ENCODE measurements at regions not wholly inside any gene's neighbourhood (a gene's known extent, or its start where the extent isn't known, plus 50 kb on each side); places are given as distances from the start of the nearest gene placed in this dataset.

DNA sequence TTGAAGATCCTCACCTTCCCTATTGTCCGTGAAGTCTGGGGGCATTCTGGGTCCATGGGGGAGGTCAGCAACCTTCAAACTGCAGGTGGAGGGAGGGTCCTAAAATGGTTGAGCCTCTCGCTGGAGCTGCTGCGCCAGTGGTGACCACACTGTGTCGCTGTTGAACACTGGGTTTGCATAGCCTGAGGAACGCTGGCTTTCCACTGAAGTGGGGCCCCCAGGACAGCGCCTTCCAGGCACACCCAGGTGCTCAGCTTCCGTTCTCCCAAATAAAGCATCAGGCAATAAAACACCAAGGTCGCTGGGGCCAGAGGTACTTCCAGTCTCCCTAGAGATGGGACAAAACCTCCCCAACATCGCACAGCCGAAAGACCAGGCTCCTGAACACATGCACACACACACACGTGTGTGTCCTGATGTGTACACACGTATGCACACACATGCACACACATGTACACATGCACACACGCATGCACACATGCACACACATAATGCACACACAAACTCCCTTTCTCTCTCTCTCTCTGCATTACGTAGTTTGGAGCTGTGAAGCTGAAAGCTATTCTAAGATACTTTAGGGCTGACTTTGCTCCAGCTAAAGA lies 120.6 kb downstream of the IRF8 start:
- no peak for DNase-seq

DNA sequence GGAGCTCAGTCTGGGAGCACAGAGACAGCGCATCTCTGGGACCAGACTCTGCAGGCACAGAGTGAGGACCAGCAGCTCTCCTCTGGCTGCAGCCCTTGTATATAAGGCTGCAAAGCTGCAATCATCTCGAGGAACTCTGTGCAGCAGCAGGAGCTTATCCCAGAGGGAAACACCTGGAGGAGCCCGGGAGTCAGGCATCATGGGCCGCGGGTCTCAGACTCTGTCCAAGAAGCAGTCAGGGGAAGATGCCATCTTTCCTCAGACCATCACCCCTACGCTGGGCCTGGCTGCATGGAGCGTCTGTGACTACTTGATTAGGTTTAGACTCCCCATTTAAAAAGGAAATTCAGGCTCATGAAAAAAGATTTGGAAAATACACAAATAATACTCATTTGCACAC lies 122.0 kb downstream of the IRF8 start:
- DNase-seq = no peak

DNA sequence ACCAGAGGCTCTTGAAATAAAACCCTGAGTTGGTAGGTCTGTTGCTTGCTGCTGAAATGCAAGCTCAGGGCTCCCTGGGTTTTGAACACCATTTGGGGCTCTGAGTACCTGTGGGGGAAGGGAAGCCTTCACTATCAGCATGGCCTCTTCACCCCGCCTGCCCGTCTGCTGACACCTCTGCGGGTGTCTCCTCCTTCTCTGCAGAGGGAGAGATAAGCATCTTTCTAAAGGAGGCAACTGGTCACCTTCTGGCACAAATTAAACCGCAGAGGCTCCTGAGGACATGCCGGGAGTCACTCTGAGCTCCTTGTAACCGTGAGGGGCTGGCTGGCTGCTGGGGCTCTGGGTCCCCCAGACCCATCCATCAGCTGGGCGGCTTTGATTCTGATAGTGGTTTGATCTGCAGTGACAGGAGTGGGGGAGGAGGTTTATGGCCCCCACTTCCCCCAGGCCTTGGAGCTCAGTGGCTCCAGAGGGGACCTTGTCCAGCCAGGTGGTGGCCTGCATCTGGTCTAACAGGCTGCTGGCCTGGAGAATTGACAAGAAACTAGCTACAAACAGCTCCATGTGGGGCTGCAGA lies 123.5 kb downstream of the IRF8 start:
- no peak for DNase-seq

DNA sequence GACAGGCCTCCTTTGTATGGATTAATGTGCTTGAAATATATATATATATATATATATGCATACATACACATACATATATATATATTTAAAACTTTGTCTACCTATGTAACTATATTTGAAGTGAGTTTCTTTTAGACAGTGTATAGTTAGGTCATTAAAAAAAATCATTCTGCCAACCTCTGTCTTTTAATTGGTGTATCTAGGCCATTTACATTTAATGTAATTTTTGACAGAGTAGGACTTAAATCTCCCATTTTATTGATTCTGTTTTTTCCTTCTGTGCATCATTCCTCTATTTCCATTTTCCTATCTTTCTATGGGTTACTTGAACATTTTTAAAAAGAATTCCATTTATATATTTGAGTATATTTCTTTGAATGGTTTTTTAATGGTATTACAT lies 125.2 kb downstream of the IRF8 start:
- DNase-seq = no peak

DNA sequence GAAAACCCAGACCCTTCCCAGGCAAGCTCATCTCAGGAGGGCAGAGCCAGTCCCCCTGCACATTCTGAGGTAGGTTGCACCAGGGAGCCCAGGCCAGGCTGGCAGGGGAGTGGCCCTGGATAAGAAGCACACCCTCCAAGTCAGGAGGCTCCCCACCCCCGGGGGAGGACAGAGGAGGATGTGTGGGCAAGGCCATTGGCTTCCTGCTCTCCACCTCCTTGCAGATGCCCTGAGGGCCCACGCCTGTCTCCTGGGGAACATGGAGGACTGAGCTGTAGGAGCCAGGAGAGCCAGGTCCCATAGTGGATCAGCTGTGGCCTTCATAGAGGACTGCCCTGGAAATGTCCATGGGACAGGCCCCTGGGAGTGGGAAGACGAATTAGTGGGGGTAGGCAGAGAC lies 126.7 kb downstream of the IRF8 start:
- DNase-seq = no peak

DNA sequence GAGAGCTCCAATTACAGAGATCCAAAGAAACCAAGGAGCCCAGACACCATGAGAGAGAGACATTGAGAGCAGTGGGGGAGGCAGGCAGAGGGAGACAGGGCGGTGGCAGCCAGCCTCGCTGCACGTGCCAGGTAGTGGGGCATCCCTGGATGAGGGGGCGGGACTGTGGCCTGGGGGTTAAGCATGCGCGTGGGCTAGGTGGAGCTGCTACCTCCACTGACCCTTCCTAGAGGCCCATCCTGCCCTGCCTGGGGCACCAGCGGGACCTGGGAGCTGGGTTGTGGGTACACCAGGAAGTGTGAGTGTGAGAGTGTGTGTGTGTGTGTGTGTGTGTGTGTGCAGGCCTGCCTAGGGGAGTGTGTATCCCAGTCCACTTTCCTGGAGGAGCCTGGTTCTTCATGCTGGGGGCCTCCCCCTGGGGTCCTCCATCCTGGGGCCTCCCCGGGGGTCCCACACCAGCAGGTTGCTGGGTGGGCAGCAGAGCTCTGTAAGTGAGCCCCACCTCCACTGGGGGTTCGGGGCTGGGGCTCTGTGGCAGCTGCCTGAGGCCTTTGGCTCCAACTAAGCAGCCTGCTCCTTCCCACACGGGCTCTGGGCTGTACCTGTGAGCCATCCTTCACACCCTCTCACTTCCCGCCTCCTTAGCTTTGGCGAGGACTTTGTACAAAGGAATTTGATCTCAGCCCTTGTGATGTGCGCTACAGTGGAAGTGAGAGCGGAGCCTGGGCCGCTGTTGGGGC lies 127.4 kb downstream of the IRF8 start:
- no peak for DNase-seq

DNA sequence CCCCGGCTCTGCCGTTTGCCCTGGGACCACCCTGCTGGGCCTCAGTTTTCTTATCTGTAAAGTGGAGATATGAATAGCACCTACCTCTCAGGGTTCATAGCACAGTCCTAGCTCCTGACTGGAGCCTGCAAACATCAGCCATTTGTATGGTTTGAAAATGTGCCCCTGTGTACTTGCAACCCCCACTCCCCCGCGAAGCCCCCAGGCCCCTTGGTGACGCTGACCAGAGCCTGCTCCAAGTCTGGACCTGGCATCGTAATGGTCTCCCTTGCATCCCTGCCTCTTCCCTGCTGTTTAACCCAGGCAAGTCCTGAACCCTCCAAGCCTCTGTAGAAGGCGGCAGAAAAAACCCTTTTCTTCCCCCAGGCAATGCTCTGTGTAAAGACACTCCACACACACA lies 128.0 kb downstream of the IRF8 start:
- DNase-seq = no peak

DNA sequence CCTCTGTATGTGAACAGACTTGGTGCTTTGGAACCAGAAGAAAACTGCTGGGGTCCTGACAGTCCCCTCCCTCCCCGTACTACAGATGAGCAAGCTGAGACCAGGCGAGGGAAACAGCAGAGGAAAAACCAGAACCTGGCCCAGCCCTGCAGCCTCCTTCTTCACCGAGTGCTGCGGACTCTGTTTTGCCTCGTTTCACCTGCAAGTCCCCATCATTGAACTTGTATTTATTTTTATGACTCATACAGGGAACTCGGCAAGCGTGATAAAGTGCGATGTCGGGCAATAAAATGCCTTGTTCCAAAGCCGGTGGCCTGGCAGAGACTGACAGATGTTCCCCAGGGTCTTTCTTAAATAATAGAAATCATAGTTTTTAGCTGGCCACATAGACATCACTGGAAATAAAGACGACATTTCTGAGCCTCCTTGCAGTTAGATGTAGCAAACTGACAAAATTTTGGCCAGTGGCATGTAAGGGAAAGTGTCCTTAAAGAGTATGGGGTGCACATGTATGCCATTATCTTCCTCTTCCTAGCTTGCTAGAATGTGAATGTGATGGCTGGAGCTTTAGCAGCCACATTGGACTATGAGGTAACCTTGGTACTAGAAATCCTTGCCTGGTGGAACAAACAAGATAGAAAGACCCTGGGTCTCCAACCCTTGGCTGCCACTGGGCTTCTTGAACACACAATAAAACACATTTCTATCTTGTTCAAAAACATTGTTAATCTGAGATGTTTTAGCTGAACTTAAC lies 128.6 kb downstream of the IRF8 start:
- no peak for DNase-seq

DNA sequence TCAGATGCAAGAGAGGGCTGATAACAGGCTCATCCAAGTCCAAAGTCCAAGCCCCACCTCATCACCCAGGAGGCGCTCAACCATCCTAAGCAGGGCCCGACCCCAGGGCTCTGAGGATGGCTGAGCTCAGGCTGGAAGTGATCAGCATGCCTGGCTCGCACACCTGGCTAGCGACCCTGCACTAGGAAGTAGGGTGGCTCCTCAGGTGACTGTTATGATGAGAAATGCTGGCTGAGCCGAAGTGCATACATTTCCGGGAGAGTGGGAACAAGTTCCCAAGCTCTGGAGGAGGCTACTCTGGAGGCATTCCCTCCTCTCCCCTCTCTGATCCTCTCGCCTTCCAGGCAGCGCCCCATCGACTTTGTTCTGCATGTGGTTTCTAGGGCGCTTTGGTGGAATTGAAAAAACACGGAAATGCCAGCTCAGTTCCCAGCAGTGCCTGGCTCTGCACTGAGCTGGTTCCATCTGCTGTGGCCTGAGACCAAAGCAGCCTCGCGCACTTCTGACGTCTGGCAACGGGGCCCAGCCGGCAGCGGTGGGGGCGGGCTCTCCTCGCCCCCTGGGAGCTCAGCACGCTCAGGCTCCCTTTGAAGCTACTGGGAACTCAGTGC lies 130.3 kb downstream of the IRF8 start:
- DNase-seq = no peak

DNA sequence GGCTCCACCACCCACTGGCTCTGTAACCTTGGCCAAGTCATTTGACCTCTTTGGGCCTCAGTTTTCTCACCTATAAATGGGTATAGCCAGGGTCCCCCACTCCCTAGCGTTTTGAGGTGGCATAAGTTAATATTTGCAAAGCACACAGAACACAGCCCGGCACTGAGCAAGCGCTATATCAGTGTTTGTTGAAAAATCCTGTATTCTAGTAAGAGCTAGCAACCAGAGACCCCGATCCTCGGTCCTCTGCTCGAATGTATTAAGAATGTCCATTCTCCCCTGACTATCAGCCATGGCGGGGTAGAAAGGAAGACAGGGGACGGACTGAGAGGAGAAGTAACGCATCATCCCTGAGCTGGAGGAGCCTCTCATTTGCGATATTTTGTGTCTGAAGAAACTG lies 131.2 kb downstream of the IRF8 start:
- no peak for DNase-seq

DNA sequence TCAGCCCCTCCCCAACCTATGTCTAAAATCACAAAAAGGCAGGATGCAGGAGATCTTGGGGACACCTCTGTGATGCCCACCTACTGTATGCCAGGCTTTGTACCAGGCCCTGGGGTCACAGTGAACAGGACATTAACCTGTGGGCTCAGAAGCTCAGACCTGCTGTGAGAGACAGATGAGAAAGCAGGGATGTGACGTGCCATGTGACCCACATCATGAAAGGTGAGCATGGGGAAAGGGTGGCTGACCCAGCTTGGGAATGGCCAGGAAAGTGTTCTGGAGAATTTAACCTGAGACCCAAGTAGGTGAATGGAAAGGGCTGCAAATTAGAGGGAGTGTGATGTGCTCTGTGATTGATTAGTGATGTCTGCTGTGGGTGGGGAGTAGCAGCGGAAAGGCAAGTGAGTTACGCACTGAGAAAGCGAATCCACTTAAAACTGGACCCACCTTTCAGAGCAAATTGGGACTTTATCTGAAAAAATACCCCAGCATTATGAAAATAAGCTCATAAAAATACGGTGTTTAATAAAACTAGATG lies 132.2 kb downstream of the IRF8 start:
- DNase-seq = no peak

DNA sequence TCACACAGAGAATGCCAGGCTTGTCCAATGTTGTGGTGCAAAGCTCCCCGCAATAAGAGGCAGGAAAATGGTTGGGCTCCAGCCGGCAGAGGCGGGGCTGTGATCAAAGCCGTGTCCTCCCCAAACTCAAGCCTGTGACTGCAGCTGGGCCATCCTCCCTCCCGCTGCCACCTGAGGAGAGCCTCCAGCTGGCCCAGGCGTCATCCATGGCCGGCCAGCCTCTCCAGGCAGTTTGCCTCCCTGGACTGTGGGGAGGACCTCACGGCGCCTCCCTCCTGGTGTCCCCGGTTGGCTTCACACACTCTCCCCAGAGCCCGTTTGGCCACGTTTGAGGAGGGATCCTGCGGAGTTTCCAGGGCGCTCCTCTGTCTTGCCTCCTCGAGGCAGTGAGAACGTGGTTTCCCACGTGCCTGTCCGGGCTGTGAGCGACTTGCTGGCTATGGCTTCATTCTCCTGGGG lies 134.1 kb downstream of the IRF8 start:
- DNase-seq = no peak

DNA sequence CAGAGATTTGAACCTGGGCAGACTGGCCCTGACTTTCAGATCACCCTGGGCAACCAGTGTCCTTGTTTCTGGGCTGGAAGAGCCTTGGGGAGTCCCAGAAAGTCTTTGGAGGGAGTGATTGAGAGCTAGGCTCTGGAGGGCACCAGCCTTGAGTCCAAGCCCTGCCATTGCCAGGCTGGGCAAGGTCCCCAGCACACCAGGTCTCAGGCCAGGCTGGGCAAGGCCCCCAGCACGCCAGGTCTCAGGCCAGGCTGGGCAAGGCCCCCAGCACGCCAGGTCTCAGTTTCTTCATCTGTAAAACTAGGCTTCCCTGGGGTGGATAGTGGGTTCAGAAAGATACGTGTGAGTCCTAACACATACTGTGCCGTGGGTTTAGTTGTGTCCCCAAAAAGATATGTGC lies 135.0 kb downstream of the IRF8 start:
- DNase-seq = no peak

DNA sequence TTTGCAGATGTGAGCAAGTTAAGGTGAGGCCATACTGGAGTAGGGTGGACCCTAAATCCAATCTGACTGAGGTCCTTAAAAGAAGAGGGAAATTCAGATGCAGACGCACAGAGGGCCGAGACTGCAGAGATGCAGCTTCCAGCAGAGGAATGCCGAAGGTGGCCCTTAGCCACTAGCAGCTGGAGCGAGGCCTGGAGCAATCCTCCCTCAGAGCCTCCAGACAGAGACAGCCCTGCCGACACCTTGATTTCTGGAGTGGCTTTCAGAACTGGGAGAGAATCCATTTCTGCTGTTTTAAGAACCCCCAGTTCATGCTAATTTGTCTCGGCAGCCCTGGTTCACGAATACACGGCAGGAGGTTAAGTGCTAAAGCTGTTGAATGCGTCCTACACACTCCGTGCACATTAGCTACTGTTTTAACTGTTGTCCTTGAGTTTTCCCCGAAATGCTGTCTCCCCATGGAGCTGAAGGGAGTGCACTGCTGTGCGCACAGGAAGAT lies 135.5 kb downstream of the IRF8 start:
- no peak for DNase-seq

DNA sequence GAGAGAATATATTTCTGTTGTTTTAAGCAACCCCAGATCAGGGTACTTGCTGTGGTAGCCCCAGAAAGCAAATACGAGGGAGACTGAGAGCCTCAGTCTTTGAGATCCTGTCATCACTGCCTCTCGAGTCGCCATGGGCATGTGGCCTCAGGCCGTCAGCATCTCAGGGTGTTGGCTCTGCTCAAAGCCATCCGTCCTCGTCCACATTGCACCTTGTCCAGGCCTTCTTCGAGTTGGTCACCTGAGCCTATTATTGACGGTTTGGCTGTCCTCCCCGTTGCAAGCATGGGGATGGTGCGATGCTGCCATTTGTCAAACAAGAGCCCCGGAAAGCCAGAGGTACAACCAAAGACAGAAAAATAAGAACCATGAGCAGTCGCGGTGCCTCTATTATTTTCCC lies 136.9 kb downstream of the IRF8 start:
- no peak for DNase-seq

DNA sequence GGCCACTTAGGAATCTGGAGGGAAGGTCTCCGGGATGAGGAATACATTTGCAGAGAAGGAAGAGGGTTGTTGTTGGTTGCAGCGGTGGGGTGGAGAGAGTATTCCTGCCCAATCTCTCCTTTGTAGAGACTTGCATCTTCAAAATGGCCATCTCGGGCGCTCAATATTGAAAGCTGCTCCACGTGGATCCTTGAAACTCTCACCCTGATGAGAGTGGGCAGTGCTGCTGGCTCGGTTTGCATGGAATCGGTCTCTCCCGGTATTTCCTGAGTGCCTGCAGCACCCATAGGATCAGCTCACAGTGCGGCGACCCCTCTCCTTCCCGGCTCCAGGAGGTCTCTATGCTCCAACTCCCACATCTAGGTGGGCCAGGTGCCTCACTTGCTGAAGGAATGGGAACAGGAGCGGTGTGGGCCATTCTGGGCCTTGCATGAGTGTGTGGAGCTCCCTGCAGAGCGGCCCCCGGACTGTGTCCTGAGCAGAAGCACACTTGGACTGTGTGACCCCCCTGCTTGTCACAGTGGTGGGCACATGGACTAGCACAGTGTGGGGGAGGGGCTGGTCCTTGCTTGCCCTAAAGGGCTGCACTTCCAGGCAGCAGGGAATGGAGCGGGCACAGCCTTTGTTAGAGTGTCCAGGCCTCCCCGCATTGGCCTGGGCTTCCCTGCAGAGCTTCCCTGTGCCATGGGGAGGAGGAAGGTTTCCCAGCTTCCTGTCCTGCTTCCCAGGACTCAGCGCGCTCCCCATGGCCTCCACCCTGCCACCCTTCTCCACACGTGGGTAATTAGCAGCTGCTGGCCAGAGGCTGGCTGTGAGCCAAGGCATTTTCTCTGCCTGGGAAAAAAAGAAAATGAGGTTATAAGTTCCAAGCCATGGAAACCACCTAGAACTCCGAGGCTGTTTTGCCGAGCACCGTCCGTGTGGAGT lies 139.3 kb downstream of the IRF8 start:
- DNase-seq = no peak

DNA sequence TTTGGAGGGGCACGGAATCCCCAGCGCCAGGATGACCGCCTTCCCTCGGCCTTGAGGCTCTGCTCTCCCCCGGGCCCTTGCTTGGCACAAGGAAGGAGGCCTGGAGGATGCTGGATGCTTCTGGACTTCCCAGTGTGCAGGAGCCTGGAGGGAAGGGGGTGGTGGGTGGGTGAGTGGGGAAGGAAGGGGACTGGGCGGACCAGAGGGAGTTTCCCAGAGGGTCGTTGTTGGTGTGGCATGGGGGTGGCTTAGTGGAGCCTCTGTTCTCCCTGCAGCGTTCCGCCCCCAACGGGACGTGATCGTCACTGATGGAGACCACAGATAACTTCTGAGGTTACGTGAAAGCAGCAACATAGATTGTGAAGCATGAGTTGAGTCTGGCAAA lies 140.0 kb downstream of the IRF8 start:
- no peak for DNase-seq

DNA sequence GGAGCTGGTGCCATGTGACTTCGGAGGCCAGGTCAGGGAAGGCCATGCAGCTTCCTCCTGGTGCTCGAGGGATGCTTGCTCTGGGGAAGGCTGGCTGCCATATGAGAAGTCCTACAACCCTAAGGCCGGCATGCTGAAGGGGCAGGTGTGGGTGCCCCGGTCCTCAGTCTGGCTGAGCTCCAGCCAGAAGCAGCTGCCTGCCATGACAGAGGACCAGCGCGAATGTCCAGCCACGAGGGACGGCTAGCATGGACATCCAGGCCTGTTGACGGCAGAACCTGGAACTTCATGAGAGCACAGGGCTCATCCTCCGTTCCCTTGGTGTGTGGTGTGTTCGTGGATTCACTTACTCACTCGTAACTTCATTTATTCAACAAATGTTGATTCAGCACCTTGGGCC lies 140.6 kb downstream of the IRF8 start:
- no peak for DNase-seq

DNA sequence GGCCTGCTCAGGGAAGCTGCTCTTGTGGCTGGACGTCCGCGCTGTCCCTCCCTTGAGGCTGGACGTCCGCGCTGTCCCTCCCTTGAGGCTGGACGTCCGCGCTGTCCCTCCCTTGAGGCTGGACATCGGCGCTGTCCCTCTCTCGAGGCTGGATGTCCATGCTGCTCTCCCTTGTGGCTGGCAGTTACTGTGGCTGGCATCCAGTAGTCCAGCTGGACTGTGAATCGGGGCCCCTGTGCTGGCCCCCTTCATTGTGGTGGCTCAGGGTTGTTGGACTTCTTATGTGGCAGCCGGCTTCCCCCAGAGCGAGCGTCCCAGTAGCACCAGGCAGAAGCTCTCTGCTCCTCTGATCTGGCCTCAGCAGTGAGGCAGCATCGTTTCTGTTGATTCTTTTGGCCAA lies 141.5 kb downstream of the IRF8 start:
- no peak for DNase-seq

DNA sequence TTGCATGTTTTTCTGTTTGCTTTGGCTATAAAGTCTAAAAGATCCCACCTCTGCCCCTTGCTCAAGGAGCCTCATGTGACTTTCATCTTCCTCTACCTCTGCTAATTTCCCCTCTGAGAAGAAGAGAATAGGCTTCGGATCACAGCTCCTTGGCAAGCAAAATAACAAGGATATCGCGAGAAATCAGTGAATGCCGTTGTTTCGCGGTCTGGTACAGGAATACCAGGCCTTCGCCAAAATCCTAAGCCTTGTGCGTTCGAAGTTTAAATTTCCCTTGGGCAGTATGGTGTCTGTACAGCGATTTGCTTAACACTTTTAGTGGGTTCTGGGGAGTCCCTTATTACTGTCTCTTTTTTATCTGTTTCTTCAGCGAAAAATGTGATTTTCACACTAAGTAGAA lies 142.3 kb downstream of the IRF8 start:
- no peak for DNase-seq

DNA sequence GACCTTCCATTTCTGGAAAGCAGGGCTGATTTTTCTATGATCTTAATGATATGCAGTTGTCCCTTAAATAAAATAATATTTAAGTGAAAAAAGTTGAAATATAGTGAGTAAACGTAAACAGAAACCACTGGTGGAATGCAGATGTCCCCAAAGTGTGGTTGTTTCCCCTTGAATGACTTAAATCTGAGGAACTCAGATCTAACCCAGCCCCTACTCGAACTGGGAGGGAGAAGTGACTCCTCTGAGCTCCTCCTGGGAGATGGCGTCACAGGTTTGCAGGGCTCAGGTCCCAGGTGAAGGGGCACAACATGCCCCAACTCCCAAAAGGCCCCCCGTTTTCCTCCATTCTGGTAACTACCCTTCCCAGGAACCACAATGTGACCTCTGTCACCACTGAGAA lies 142.8 kb downstream of the IRF8 start:
- DNase-seq = no peak

DNA sequence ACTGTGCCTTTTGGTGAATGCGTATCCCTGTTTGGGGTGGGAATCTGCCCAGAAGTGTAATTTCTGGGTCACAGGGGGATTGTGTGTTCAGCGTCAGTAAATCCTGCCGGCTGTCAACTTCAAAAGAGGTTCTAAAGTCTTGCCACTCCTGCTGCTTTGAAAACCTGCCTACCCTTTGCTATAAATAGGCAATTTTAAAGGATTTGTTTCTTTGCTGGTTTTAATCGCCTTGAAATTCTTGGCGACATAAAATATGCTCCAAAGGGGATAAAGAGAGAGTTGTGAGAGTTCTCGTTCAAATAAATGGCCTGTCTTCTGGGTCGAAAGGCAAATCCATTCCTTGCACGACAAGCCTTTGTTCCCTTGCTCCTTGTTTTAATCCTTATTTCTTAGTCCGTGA lies 143.4 kb downstream of the IRF8 start:
- DNase-seq = no peak

Measured in stimulated activated naive CD4-positive, alpha-beta T cell treated with Interleukin-2 at 50 U/mL for 16 hours (primary cell).